ENCODE measurements at regions not wholly inside any gene's neighbourhood (a gene's known extent, or its start where the extent isn't known, plus 50 kb on each side); places are given as distances from the start of the nearest gene placed in this dataset.

- H3K9me3 ChIP-seq (ENCODE audit: control insufficient read depth in 2 of 3, insufficient read depth in 1 of 3, low read length in 3 of 3) = no peaks in the 10 kb centered on the region
- no peak overlapping the region for H3K4me3 ChIP-seq (ENCODE audit: low read length in 3 of 3)
- H3K27ac ChIP-seq (ENCODE audit: low read depth in 2 of 2, low read length in 2 of 2) = no peak overlapping the region
- FAIRE-seq (no peak), DNase-seq (no peak)
- H3K9ac ChIP-seq (ENCODE audit: low read length in 3 of 3) = no peak overlapping the region
- no peaks in the 10 kb centered on the region for H3K27me3 ChIP-seq (ENCODE audit: control insufficient read depth, insufficient read depth, low read length)
- TF ChIP-seq CTCF (IDR thresholded peaks at IDR 0.05; ENCODE audit: borderline replicate concordance, extremely low read depth, insufficient read depth) = no peak
- no peaks in the 10 kb centered on the region for H3K4me1 ChIP-seq (ENCODE audit: control insufficient read depth in 2 of 3, insufficient read depth in 2 of 3, low read depth in 1 of 3, low read length in 3 of 3)
- no peaks in the 10 kb centered on the region for H3K36me3 ChIP-seq (ENCODE audit: control insufficient read depth in 2 of 3, insufficient read depth in 3 of 3, low read length in 3 of 3)
- intact Hi-C loops (cut with DNase I) = no loop called here
Measured at GRCh38 chr4:23005691-23006090, 313.0 kb downstream of the GBA3 start.

GRCh38 chr4:23001478-23001877 lies 308.7 kb downstream of the GBA3 start:
- FAIRE-seq (no peak), DNase-seq (no peak)
- Histone ChIP-seq H3K9me3 (ENCODE audit: control insufficient read depth in 2 of 3, insufficient read depth in 1 of 3, low read length in 3 of 3) (no peaks in the 10 kb centered on the region), H3K4me3 (ENCODE audit: low read length in 3 of 3) (no peak overlapping the region), H3K4me1 (ENCODE audit: control insufficient read depth in 2 of 3, insufficient read depth in 2 of 3, low read depth in 1 of 3, low read length in 3 of 3) (no peaks in the 10 kb centered on the region), H3K27ac (ENCODE audit: low read depth in 2 of 2, low read length in 2 of 2) (no peak overlapping the region), H3K27me3 (ENCODE audit: control insufficient read depth, insufficient read depth, low read length) (no peaks in the 10 kb centered on the region), H3K9ac (ENCODE audit: low read length in 3 of 3) (no peak overlapping the region), H3K36me3 (ENCODE audit: control insufficient read depth in 2 of 3, insufficient read depth in 3 of 3, low read length in 3 of 3) (no peaks in the 10 kb centered on the region)
- intact Hi-C loops (cut with DNase I) = no loop called here
- TF ChIP-seq CTCF (IDR thresholded peaks at IDR 0.05; ENCODE audit: borderline replicate concordance, extremely low read depth, insufficient read depth) = no peak

- no peaks in the 10 kb centered on the region for H3K36me3 ChIP-seq (ENCODE audit: control insufficient read depth in 2 of 3, insufficient read depth in 3 of 3, low read length in 3 of 3)
- FAIRE-seq (no peak), DNase-seq (peak in 1 of 5 donors; percentile 2)
- H3K27me3 ChIP-seq (ENCODE audit: control insufficient read depth, insufficient read depth, low read length) = no peaks in the 10 kb centered on the region
- TF ChIP-seq CTCF (IDR thresholded peaks at IDR 0.05; ENCODE audit: borderline replicate concordance, extremely low read depth, insufficient read depth) = peak; percentile 3
- H3K9ac ChIP-seq (ENCODE audit: low read length in 3 of 3) = no peak overlapping the region
- no peak overlapping the region for H3K27ac ChIP-seq (ENCODE audit: low read depth in 2 of 2, low read length in 2 of 2)
- no peaks in the 10 kb centered on the region for H3K4me1 ChIP-seq (ENCODE audit: control insufficient read depth in 2 of 3, insufficient read depth in 2 of 3, low read depth in 1 of 3, low read length in 3 of 3)
- intact Hi-C loops (cut with DNase I) = no loop called here
- H3K9me3 ChIP-seq (ENCODE audit: control insufficient read depth in 2 of 3, insufficient read depth in 1 of 3, low read length in 3 of 3) = no peaks in the 10 kb centered on the region
- H3K4me3 ChIP-seq (ENCODE audit: low read length in 3 of 3) = no peak overlapping the region
Measured at GRCh38 chr4:22999419-22999818, 306.7 kb downstream of the GBA3 start.
